ENCODE measurements at regions not wholly inside any gene's neighbourhood (a gene's known extent, or its start where the extent isn't known, plus 50 kb on each side); places are given as distances from the start of the nearest gene placed in this dataset.

DNA sequence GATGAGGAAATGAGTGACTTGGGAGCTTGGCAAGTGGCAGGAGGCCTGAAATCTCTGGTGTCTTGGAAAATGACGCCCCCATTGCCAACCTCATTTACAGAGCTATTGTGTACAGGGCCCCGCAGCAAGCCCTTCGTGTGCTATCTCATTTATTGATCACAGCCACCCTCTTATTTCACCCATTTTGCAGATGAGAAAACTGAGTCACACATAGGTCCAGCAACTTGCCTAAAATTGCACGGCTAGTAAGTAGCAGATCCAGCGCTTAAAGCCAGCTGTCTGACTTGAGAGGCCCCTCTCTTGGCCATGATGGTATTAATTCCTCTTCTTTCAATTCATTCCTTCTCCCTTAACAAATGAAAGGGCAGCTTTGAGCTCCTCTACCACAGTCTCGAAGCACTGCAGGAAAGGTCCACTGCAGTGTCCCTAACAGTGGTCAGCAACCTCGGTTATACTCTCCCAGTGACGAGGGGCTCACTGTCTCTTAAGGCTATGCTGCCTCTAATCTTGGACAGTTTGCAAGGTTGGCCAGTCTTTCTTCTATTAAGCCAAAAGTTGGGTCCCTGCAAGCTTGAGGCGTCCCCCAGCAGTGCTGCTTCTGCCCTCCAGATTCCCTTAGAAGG lies 162.2 kb downstream of the COPRS start:
- TF ChIP-seq EZH2 (IDR thresholded peaks at IDR 0.05; ENCODE audit: insufficient read depth, poor library complexity, severe bottlenecking): no peak
- no peak for TF ChIP-seq EZH2phosphoT487 (IDR thresholded peaks at IDR 0.05; ENCODE audit: insufficient read depth, low read depth)
